ENCODE measurements at regions not wholly inside any gene's neighbourhood (a gene's known extent, or its start where the extent isn't known, plus 50 kb on each side); places are given as distances from the start of the nearest gene placed in this dataset.

- TF ChIP-seq EZH2 (IDR thresholded peaks at IDR 0.05; ENCODE audit: borderline replicate concordance, low read length) = no peak
- no peak for TF ChIP-seq CTCF (IDR thresholded peaks at IDR 0.05; ENCODE audit: low read length)
- Histone ChIP-seq H3K79me2 (ENCODE audit: insufficient read depth, low read length) (no peaks in the 10 kb centered on the region), H3K9ac (ENCODE audit: low read length) (no peak overlapping the region), H3K9me2 (ENCODE audit: low read depth, low read length) (no peaks in the 10 kb centered on the region), H3K4me3 (ENCODE audit: low read depth, low read length, poor library complexity, severe bottlenecking) (no peak overlapping the region), H3K9me3 (ENCODE audit: low read length) (no peaks in the 10 kb centered on the region), H3K36me3 (ENCODE audit: insufficient read depth, low read length) (no peaks in the 10 kb centered on the region), H3K4me1 (ENCODE audit: insufficient read depth, low read length, severe bottlenecking) (no peaks in the 10 kb centered on the region), H3K4me2 (ENCODE audit: low read length) (no peak overlapping the region), H3F3A (ENCODE audit: insufficient read depth, low read length) (no peaks in the 10 kb centered on the region), H4K20me1 (ENCODE audit: insufficient read depth, low read length) (no peaks in the 10 kb centered on the region), H2AFZ (ENCODE audit: low read length) (no peak overlapping the region), H3K27me3 (ENCODE audit: insufficient read depth, low read length) (no peaks in the 10 kb centered on the region), H3K27ac (ENCODE audit: low read depth, low read length, poor library complexity, severe bottlenecking) (no peak overlapping the region)
Measured at GRCh38 chr1:73491621-73492020, 706.4 kb downstream of the LRRIQ3 start.

GRCh38 chr1:73475316-73475870 is 722.6 kb downstream of the LRRIQ3 start:
- peak overlapping the region; percentile 35; the same call in 1 of the 2 replicates for H3K4me2 ChIP-seq (ENCODE audit: low read length)
- H3F3A ChIP-seq (ENCODE audit: insufficient read depth, low read length) = no peaks in the 10 kb centered on the region
- no peaks in the 10 kb centered on the region for H3K79me2 ChIP-seq (ENCODE audit: insufficient read depth, low read length)
- H3K27ac ChIP-seq (ENCODE audit: low read depth, low read length, poor library complexity, severe bottlenecking) = peak overlapping the region; percentile 78
- H2AFZ ChIP-seq (ENCODE audit: low read length) = no peak overlapping the region
- no peaks in the 10 kb centered on the region for H4K20me1 ChIP-seq (ENCODE audit: insufficient read depth, low read length)
- no peaks in the 10 kb centered on the region for H3K36me3 ChIP-seq (ENCODE audit: insufficient read depth, low read length)
- TF ChIP-seq CTCF (IDR thresholded peaks at IDR 0.05; ENCODE audit: low read length) (no peak), EZH2 (IDR thresholded peaks at IDR 0.05; ENCODE audit: borderline replicate concordance, low read length) (no peak)
- no peaks in the 10 kb centered on the region for H3K9me3 ChIP-seq (ENCODE audit: low read length)
- H3K9ac ChIP-seq (ENCODE audit: low read length) = no peak overlapping the region
- H3K4me3 ChIP-seq (ENCODE audit: low read depth, low read length, poor library complexity, severe bottlenecking) = no peak overlapping the region
- H3K27me3 ChIP-seq (ENCODE audit: insufficient read depth, low read length) = no peaks in the 10 kb centered on the region
- peaks cover 17% of the 10 kb centered on the region for H3K4me1 ChIP-seq (ENCODE audit: insufficient read depth, low read length, severe bottlenecking)
- H3K9me2 ChIP-seq (ENCODE audit: low read depth, low read length) = no peaks in the 10 kb centered on the region

GRCh38 chr1:73472810-73473209 is 725.2 kb downstream of the LRRIQ3 start:
- Histone ChIP-seq H3K4me1 (ENCODE audit: insufficient read depth, low read length, severe bottlenecking) (peaks cover 17% of the 10 kb centered on the region), H2AFZ (ENCODE audit: low read length) (0 out of 2 replicates have a peak overlapping the region, but pooled peaks have one; percentile 49), H3K36me3 (ENCODE audit: insufficient read depth, low read length) (no peaks in the 10 kb centered on the region)

More at GRCh38 chr1:73472810-73473209, 725.2 kb downstream of the LRRIQ3 start:
- H3K9ac ChIP-seq (ENCODE audit: low read length) = no peak overlapping the region
- 0 out of 2 replicates have a peak overlapping the region, but pooled peaks have one; percentile 11 for H3K4me2 ChIP-seq (ENCODE audit: low read length)
- no peak overlapping the region for H3K27ac ChIP-seq (ENCODE audit: low read depth, low read length, poor library complexity, severe bottlenecking)
- no peaks in the 10 kb centered on the region for H3F3A ChIP-seq (ENCODE audit: insufficient read depth, low read length)
- TF ChIP-seq CTCF (IDR thresholded peaks at IDR 0.05; ENCODE audit: low read length) (no peak), EZH2 (IDR thresholded peaks at IDR 0.05; ENCODE audit: borderline replicate concordance, low read length) (no peak)
- H3K9me2 ChIP-seq (ENCODE audit: low read depth, low read length) = no peaks in the 10 kb centered on the region
- peak overlapping the region; percentile 6 for H3K4me3 ChIP-seq (ENCODE audit: low read depth, low read length, poor library complexity, severe bottlenecking)
- H3K9me3 ChIP-seq (ENCODE audit: low read length) = no peaks in the 10 kb centered on the region
- no peaks in the 10 kb centered on the region for H3K27me3 ChIP-seq (ENCODE audit: insufficient read depth, low read length)
- H4K20me1 ChIP-seq (ENCODE audit: insufficient read depth, low read length) = no peaks in the 10 kb centered on the region
- H3K79me2 ChIP-seq (ENCODE audit: insufficient read depth, low read length) = no peaks in the 10 kb centered on the region

All from OCI-LY1 (cell line).